ENCODE measurements at regions not wholly inside any gene's neighbourhood (a gene's known extent, or its start where the extent isn't known, plus 50 kb on each side); places are given as distances from the start of the nearest gene placed in this dataset.
A peak's percentile ranks its signal among the peaks of the same experiment; 100 is the strongest.
"Not testable (repeated sequence)": the region's sequence is repeated elsewhere in the genome, so short reads cannot be mapped to it uniquely, and the experiment has no call there.

- no peak for DNase-seq
These were observed 98.0 kb upstream of the VLDLR start for GRCh38 chr9:2523591-2523990.

GRCh38 chr9:2524601-2525000 is 97.0 kb upstream of the VLDLR start:
- DNase-seq = no peak

GRCh38 chr9:2525147-2525546 is 96.4 kb upstream of the VLDLR start:
- no peak for DNase-seq

- no peak for DNase-seq
These were observed 95.3 kb upstream of the VLDLR start for GRCh38 chr9:2526071-2526828.

- DNase-seq = no peak
These were observed 90.1 kb upstream of the VLDLR start for GRCh38 chr9:2531481-2531880.

- DNase-seq = no peak
These were observed 85.1 kb upstream of the VLDLR start for GRCh38 chr9:2536511-2536910.

- DNase-seq = no peak
These were observed 75.6 kb upstream of the VLDLR start for GRCh38 chr9:2545881-2546490.

- DNase-seq = not testable (repeated sequence)
These were observed 65.5 kb upstream of the VLDLR start for GRCh38 chr9:2555899-2556600.

GRCh38 chr9:2557693-2558092 is 63.9 kb upstream of the VLDLR start:
- DNase-seq = no peak

- DNase-seq = no peak
These were observed 62.1 kb upstream of the VLDLR start for GRCh38 chr9:2559192-2560152.

- DNase-seq = no peak
These were observed 61.4 kb upstream of the VLDLR start for GRCh38 chr9:2560180-2560579.

- DNase-seq = no peak
These were observed 55.8 kb upstream of the VLDLR start for GRCh38 chr9:2565676-2566340.

- DNase-seq = no peak
These were observed 53.7 kb upstream of the VLDLR start for GRCh38 chr9:2567922-2568321.

- no peak for DNase-seq
These were observed 52.9 kb upstream of the VLDLR start for GRCh38 chr9:2568689-2569088.

- peak; percentile 86 for DNase-seq
These were observed 50.7 kb upstream of the VLDLR start for GRCh38 chr9:2570615-2571479.
